Body of pancreas (tissue), 4 donors: ENCODE measurements at regions not wholly inside any gene's neighbourhood (a gene's known extent, or its start where the extent isn't known, plus 50 kb on each side); places are given as distances from the start of the nearest gene placed in this dataset.

Experiments used
- ATAC-seq: fragments of 150-250 bp; one replicate; pipeline ENCODE4 v1.9.1; 2016
- DNase-seq, 4 donors: peaks; one replicate each; pipeline ENCODE4 v3.0.0-alpha.2; 2019
- H3K27ac ChIP-seq, 4 donors: fragments of 200-600 bp; sonication (generic); 1 replicate in 3 of 4; 2 replicates in 1 of 4; pipeline versions ENCODE4 v1.5.1 to v1.6.1; 2016 to 2019; ENCODE audit warnings: mild to moderate bottlenecking in 1 of 4, mixed read lengths in 1 of 4, moderate library complexity in 1 of 4
- H3K27me3 ChIP-seq, 2 donors: fragments of 200-600 bp; sonication (generic); one replicate each; pipeline ENCODE4 v1.6.0; 2016; ENCODE audit warnings: mild to moderate bottlenecking in 1 of 2
- H3K36me3 ChIP-seq, 2 donors: fragments of 200-600 bp; sonication (generic); replicated peaks in 1 of 2; 2 replicates each; pipeline ENCODE4 v1.5.1; 2016; ENCODE audit warnings: low read depth in 2 of 2; ENCODE audit not compliant: insufficient read depth in 1 of 2
- H3K4me1 ChIP-seq: fragments of 200-600 bp; sonication (generic); one replicate; pipeline ENCODE4 v1.6.0; 2016
- H3K4me3 ChIP-seq, 2 donors: fragments of 200-600 bp; sonication (generic); 1 replicate in 1 of 2; 2 replicates in 1 of 2; pipeline ENCODE4 v1.5.1; 2016 to 2019
- H3K9me3 ChIP-seq, 3 donors: fragments of 200-600 bp; sonication (generic); 1 replicate in 2 of 3; 2 replicates in 1 of 3; pipeline ENCODE4 v1.5.1; 2016
- CTCF ChIP-seq, 7 experiments: fragments of 450-650 bp in 4 of 7; fragments of 200-600 bp in 3 of 7; sonication (generic) in 3 of 7; IDR thresholded peaks; one replicate each; pipeline ENCODE4 v1.5.1; 2016 to 2019; ENCODE audit warnings: antibody characterized with exemption in 7 of 7
- POLR2A ChIP-seq, 3 donors: fragments of 450-650 bp; IDR thresholded peaks; one replicate each; pipeline ENCODE4 v1.6.1; 2016; ENCODE audit warnings: antibody characterized with exemption in 3 of 3, mild to moderate bottlenecking in 2 of 3
- WGBS, 2 donors: methylation state at CpG; one replicate each; pipeline ENCODE4 v1.1.5; 2017; 5-methylcytosine and 5-hydroxymethylcytosine counted together
- intact Hi-C: fragments of 100-400 bp; cut with DNase I; formaldehyde crosslinking; loops from one replicate; pipeline ENCODE4 v1.15.1; 2023

- no peaks in the 10 kb centered on the region for H3K36me3 ChIP-seq
- no peaks in the 10 kb centered on the region for H3K4me1 ChIP-seq
- no peak overlapping the region for H3K27ac ChIP-seq
- no peaks in the 10 kb centered on the region for H3K27me3 ChIP-seq
- TF ChIP-seq CTCF (IDR thresholded peaks at IDR 0.05) (no peak), POLR2A (IDR thresholded peaks at IDR 0.05) (no peak)
- H3K9me3 ChIP-seq, result no peaks in the 10 kb centered on the region
- intact Hi-C loops, result no loop called here
- DNase-seq, result no peak
- WGBS, 2 donors, result 89 to 90% methylated on average over 1 of the region's 1 CpG
- no peak for ATAC-seq
- H3K4me3 ChIP-seq, result no peak overlapping the region
Measured at GRCh38 chr2:147546109-147546508, 298.7 kb upstream of the ACVR2A start.

GRCh38 chr2:147543056-147543455, 301.8 kb upstream of the ACVR2A start:
- H3K4me3 ChIP-seq, result no peak overlapping the region
- H3K27ac ChIP-seq, result no peak overlapping the region
- DNase-seq (no peak), ATAC-seq (no peak)
- TF ChIP-seq CTCF (IDR thresholded peaks at IDR 0.05) (no peak), POLR2A (IDR thresholded peaks at IDR 0.05) (no peak)
- H3K36me3 ChIP-seq, result no peaks in the 10 kb centered on the region
- no peaks in the 10 kb centered on the region for H3K4me1 ChIP-seq
- no peaks in the 10 kb centered on the region for H3K9me3 ChIP-seq
- intact Hi-C loops, result no loop called here
- H3K27me3 ChIP-seq, result no peaks in the 10 kb centered on the region

GRCh38 chr2:147542351-147542750, 302.5 kb upstream of the ACVR2A start:
- ATAC-seq, result no peak
- no peak for TF ChIP-seq POLR2A (IDR thresholded peaks at IDR 0.05)
- no peak for TF ChIP-seq CTCF (IDR thresholded peaks at IDR 0.05)
- intact Hi-C loops, result no loop called here

GRCh38 chr2:147541314-147541713, 303.5 kb upstream of the ACVR2A start:
- H3K4me1 ChIP-seq, result no peaks in the 10 kb centered on the region
- intact Hi-C loops, result no loop called here
- H3K36me3 ChIP-seq, result no peaks in the 10 kb centered on the region
- H3K27me3 ChIP-seq, result no peaks in the 10 kb centered on the region
- TF ChIP-seq POLR2A (IDR thresholded peaks at IDR 0.05) (no peak), CTCF (IDR thresholded peaks at IDR 0.05) (no peak)
- no peak for ATAC-seq
- no peaks in the 10 kb centered on the region for H3K9me3 ChIP-seq
- 89 to 92% methylated on average over 1 of the region's 1 CpG for WGBS, 2 donors
- DNase-seq, result no peak
- no peak overlapping the region for H3K4me3 ChIP-seq
- H3K27ac ChIP-seq, result no peak overlapping the region

More at GRCh38 chr2:147542351-147542750, 302.5 kb upstream of the ACVR2A start:
- H3K27ac ChIP-seq, result no peak overlapping the region
- no peak for DNase-seq
- 67 to 69% methylated on average over 3 of the region's 3 CpGs for WGBS, 2 donors
- H3K4me1 ChIP-seq, result no peaks in the 10 kb centered on the region
- H3K4me3 ChIP-seq, result no peak overlapping the region
- no peaks in the 10 kb centered on the region for H3K36me3 ChIP-seq
- H3K27me3 ChIP-seq, result no peaks in the 10 kb centered on the region
- H3K9me3 ChIP-seq, result no peaks in the 10 kb centered on the region

GRCh38 chr2:147538821-147539220, 306.0 kb upstream of the ACVR2A start:
- H3K9me3 ChIP-seq, result no peaks in the 10 kb centered on the region
- no peaks in the 10 kb centered on the region for H3K36me3 ChIP-seq
- no peak overlapping the region for H3K4me3 ChIP-seq
- no peaks in the 10 kb centered on the region for H3K27me3 ChIP-seq
- no peak for DNase-seq
- 44 to 48% methylated on average over 3 of the region's 3 CpGs for WGBS, 2 donors
- ATAC-seq, result no peak
- intact Hi-C loops, result no loop called here
- TF ChIP-seq CTCF (IDR thresholded peaks at IDR 0.05) (no peak), POLR2A (IDR thresholded peaks at IDR 0.05) (no peak)
- no peaks in the 10 kb centered on the region for H3K4me1 ChIP-seq
- no peak overlapping the region for H3K27ac ChIP-seq
